ENCODE measurements at regions not wholly inside any gene's neighbourhood (a gene's known extent, or its start where the extent isn't known, plus 50 kb on each side); places are given as distances from the start of the nearest gene placed in this dataset.

- no peak for TF ChIP-seq MAFK (IDR thresholded peaks at IDR 0.05; ENCODE audit: low read depth, low read length)
- no peak for TF ChIP-seq POLR2A (IDR thresholded peaks at IDR 0.05; ENCODE audit: low read depth, low read length)
- TF ChIP-seq SMC3 (IDR thresholded peaks at IDR 0.05; ENCODE audit: low read depth, low read length) = no peak
- TF ChIP-seq CTCF (conservative IDR thresholded peaks at IDR 0.05; ENCODE audit: low read depth, low read length) = no peak
- no peak for TF ChIP-seq CEBPB (IDR thresholded peaks at IDR 0.05; ENCODE audit: low read depth, low read length)
- no peak for TF ChIP-seq RAD21 (IDR thresholded peaks at IDR 0.05; ENCODE audit: low read length)
- TF ChIP-seq MXI1 (IDR thresholded peaks at IDR 0.05; ENCODE audit: borderline replicate concordance, low read depth, low read length) = no peak
- no peak for TF ChIP-seq USF2 (IDR thresholded peaks at IDR 0.05; ENCODE audit: low read depth, low read length)
- TF ChIP-seq CHD1 (IDR thresholded peaks at IDR 0.05; ENCODE audit: low read depth, low read length) = no peak
- no peak for TF ChIP-seq RCOR1 (IDR thresholded peaks at IDR 0.05; ENCODE audit: insufficient replicate concordance, low read length)
- no peak for TF ChIP-seq RFX5 (IDR thresholded peaks at IDR 0.05; ENCODE audit: low read depth, low read length)
- no peak for TF ChIP-seq BHLHE40 (IDR thresholded peaks at IDR 0.05; ENCODE audit: low read depth, low read length)
Measured at GRCh38 chr6:10177704-10178103, 237.2 kb downstream of the TFAP2A start.
